ENCODE measurements at regions not wholly inside any gene's neighbourhood (a gene's known extent, or its start where the extent isn't known, plus 50 kb on each side); places are given as distances from the start of the nearest gene placed in this dataset.
A peak's percentile ranks its signal among the peaks of the same experiment; 100 is the strongest.

- no peaks in the 10 kb centered on the region for H4K20me1 ChIP-seq (replicated peaks; ENCODE audit: control insufficient read depth, extremely low read depth, insufficient read depth, low read length)
- ChIA-PET POLR2A (interaction anchor here (0.7 kb wide), 1 partner anchor 53 kb away, joined by 5 read pairs; no protein-coding TSS in a partner anchor), CTCF (no interaction called here)
- H3K9me3 ChIP-seq (replicated peaks; ENCODE audit: control insufficient read depth, insufficient read depth, low read length) = no peaks in the 10 kb centered on the region
- no peak overlapping the region for H3K4me3 ChIP-seq (replicated peaks in 1 of 3; ENCODE audit: insufficient read depth in 1 of 3, low read depth in 1 of 3, low read length in 3 of 3)
- H2AFZ ChIP-seq (ENCODE audit: low read depth, low read length) = no peak overlapping the region
- no peaks in the 10 kb centered on the region for H3K4me1 ChIP-seq (ENCODE audit: control insufficient read depth, extremely low read depth, insufficient read depth, low read length)
- H3K79me2 ChIP-seq (ENCODE audit: control insufficient read depth, insufficient read depth, low read length) = no peaks in the 10 kb centered on the region
- DNase-seq (ENCODE audit: low read depth, low spot score) (no peak), FAIRE-seq (no peak)
- H3K4me2 ChIP-seq (ENCODE audit: insufficient read depth, low read length) = no peak overlapping the region
- no TSS peak for BruUV-seq (replicated peaks)
- no peaks in the 10 kb centered on the region for H3K36me3 ChIP-seq (ENCODE audit: control insufficient read depth in 2 of 2, extremely low read depth in 1 of 2, insufficient read depth in 2 of 2, low read length in 2 of 2)
- TF ChIP-seq FOS (IDR thresholded peaks at IDR 0.05; ENCODE audit: borderline replicate concordance, insufficient read depth, low read length) (no peak), MAX (IDR thresholded peaks at IDR 0.05; ENCODE audit: insufficient read depth, insufficient read length) (no peak), POLR2AphosphoS5 (IDR thresholded peaks at IDR 0.05; ENCODE audit: insufficient read depth, low read depth, low read length) (no peak)
- H3K9ac ChIP-seq (replicated peaks; ENCODE audit: extremely low read depth, insufficient read depth, low read length) = no peak overlapping the region
- intact Hi-C loops (cut with micrococcal nuclease) (no loop called here), dilution Hi-C loops (cut with MboI; ENCODE audit: extremely low pct_ligation_motif_present, low sequenced_read_pairs) (no loop called here)
- peaks cover 0 to 6% of the 10 kb centered on the region in 2 experiments for H3K27me3 ChIP-seq (ENCODE audit: control insufficient read depth in 2 of 2, insufficient read depth in 2 of 2, low read length in 2 of 2)
- no peaks in the 10 kb centered on the region for H3K9me1 ChIP-seq (replicated peaks; ENCODE audit: control insufficient read depth, extremely low read depth, insufficient read depth, low read length)
- no peak overlapping the region for H3K27ac ChIP-seq (ENCODE audit: insufficient read depth, low read depth, low read length)
Observed at GRCh38 chr4:40698733-40699132, 51.0 kb upstream of the NSUN7 start.

GRCh38 chr4:40699648-40700047, 50.1 kb upstream of the NSUN7 start:
- FAIRE-seq = peak; percentile 43
- no peak for TF ChIP-seq POLR2AphosphoS5 (IDR thresholded peaks at IDR 0.05; ENCODE audit: insufficient read depth, low read depth, low read length)
- no peak for TF ChIP-seq MYC (IDR thresholded peaks at IDR 0.05; ENCODE audit: low read depth, low read length)
- TF ChIP-seq POLR2A (IDR thresholded peaks at IDR 0.05; ENCODE audit: low read depth, low read length) = no peak
- TF ChIP-seq JUN (IDR thresholded peaks at IDR 0.05; ENCODE audit: borderline replicate concordance, insufficient read depth, insufficient read length, low read depth) = no peak
- no peak for TF ChIP-seq MAX (IDR thresholded peaks at IDR 0.05; ENCODE audit: insufficient read depth, insufficient read length)
- no peak for TF ChIP-seq GATA2 (IDR thresholded peaks at IDR 0.05; ENCODE audit: insufficient read depth, insufficient read length, low read depth, low read length)
- no peak for TF ChIP-seq FOS (IDR thresholded peaks at IDR 0.05; ENCODE audit: borderline replicate concordance, insufficient read depth, low read length)
- no peak for TF ChIP-seq EZH2 (IDR thresholded peaks at IDR 0.05; ENCODE audit: borderline replicate concordance, low read depth, low read length, severe bottlenecking)
- no peak for TF ChIP-seq CTCF (IDR thresholded peaks at IDR 0.05; ENCODE audit: extremely low read depth in 1 of 2, insufficient read depth in 1 of 2, low read depth in 1 of 2, low read length in 2 of 2)

More at GRCh38 chr4:40699648-40700047, 50.1 kb upstream of the NSUN7 start:
- no TSS peak for BruUV-seq (replicated peaks)
- no peaks in the 10 kb centered on the region for H3K27me3 ChIP-seq (ENCODE audit: control insufficient read depth in 2 of 2, insufficient read depth in 2 of 2, low read length in 2 of 2)
- no peak overlapping the region for H3K9ac ChIP-seq (replicated peaks; ENCODE audit: extremely low read depth, insufficient read depth, low read length)
- H3K4me1 ChIP-seq (ENCODE audit: control insufficient read depth, extremely low read depth, insufficient read depth, low read length) = no peaks in the 10 kb centered on the region
- no peak overlapping the region for H3K4me2 ChIP-seq (ENCODE audit: insufficient read depth, low read length)
- no peak for DNase-seq (ENCODE audit: low read depth, low spot score)
- intact Hi-C loops (cut with micrococcal nuclease) = no loop called here
- no peak overlapping the region for H2AFZ ChIP-seq (ENCODE audit: low read depth, low read length)
- H3K36me3 ChIP-seq (ENCODE audit: control insufficient read depth in 2 of 2, extremely low read depth in 1 of 2, insufficient read depth in 2 of 2, low read length in 2 of 2) = no peaks in the 10 kb centered on the region
- dilution Hi-C loops (cut with MboI; ENCODE audit: extremely low pct_ligation_motif_present, low sequenced_read_pairs) = no loop called here
- POLR2A ChIA-PET = no interaction called here
- H3K79me2 ChIP-seq (ENCODE audit: control insufficient read depth, insufficient read depth, low read length) = no peaks in the 10 kb centered on the region
- no peaks in the 10 kb centered on the region for H4K20me1 ChIP-seq (replicated peaks; ENCODE audit: control insufficient read depth, extremely low read depth, insufficient read depth, low read length)
- H3K27ac ChIP-seq (ENCODE audit: insufficient read depth, low read depth, low read length) = no peak overlapping the region
- H3K4me3 ChIP-seq (replicated peaks in 1 of 3; ENCODE audit: insufficient read depth in 1 of 3, low read depth in 1 of 3, low read length in 3 of 3) = no peak overlapping the region
- no peaks in the 10 kb centered on the region for H3K9me3 ChIP-seq (replicated peaks; ENCODE audit: control insufficient read depth, insufficient read depth, low read length)
- CTCF ChIA-PET = interaction anchor here (1.5 kb wide), 1 partner anchor 19 kb away, joined by 5 read pairs; no protein-coding TSS in a partner anchor
- no peaks in the 10 kb centered on the region for H3K9me1 ChIP-seq (replicated peaks; ENCODE audit: control insufficient read depth, extremely low read depth, insufficient read depth, low read length)

Measured in endothelial cell of umbilical vein (primary cell).